Natural killer cell (primary cell): ENCODE measurements at regions not wholly inside any gene's neighbourhood (a gene's known extent, or its start where the extent isn't known, plus 50 kb on each side); places are given as distances from the start of the nearest gene placed in this dataset.
A peak's percentile ranks its signal among the peaks of the same experiment; 100 is the strongest.
"Not testable (repeated sequence)": the region's sequence is repeated elsewhere in the genome, so short reads cannot be mapped to it uniquely, and the experiment has no call there.

Experiments used
- ATAC-seq, 3 donors: fragments of 150-1000 bp in 2 of 3; fragments of 200-7000 bp in 1 of 3; cut with Tn5 transposase; 1 replicate in 1 of 3; 2 replicates in 2 of 3; pipeline ENCODE4 v1.10.0; 2021; ENCODE audit warnings: mild to moderate bottlenecking in 2 of 3, moderate library complexity in 2 of 3
- DNase-seq, 2 donors: peaks; one replicate each; pipeline versions ENCODE4 v3.0.0 to v3.0.0-alpha.2; 2013 to 2021; ENCODE audit warnings: mixed read lengths in 1 of 2
- H3K27ac ChIP-seq: one replicate; pipeline ENCODE4 v1.5.1; 2013; ENCODE audit warnings: mild to moderate bottlenecking, low read length
- H3K27me3 ChIP-seq: one replicate; pipeline ENCODE4 v1.6.1; 2013; ENCODE audit warnings: low read length; ENCODE audit not compliant: control insufficient read depth, insufficient read depth
- H3K36me3 ChIP-seq: one replicate; pipeline ENCODE4 v1.6.1; 2013; ENCODE audit warnings: low read length; ENCODE audit not compliant: control insufficient read depth, insufficient read depth
- H3K4me1 ChIP-seq: one replicate; pipeline ENCODE4 v1.6.1; 2013; ENCODE audit warnings: low read length; ENCODE audit not compliant: control insufficient read depth, insufficient read depth
- H3K4me3 ChIP-seq: one replicate; pipeline ENCODE4 v1.5.1; 2013; ENCODE audit warnings: low read length
- H3K9me3 ChIP-seq: one replicate; pipeline ENCODE4 v1.6.1; 2013; ENCODE audit warnings: low read length; ENCODE audit not compliant: control insufficient read depth, insufficient read depth
- H3K27ac Mint-ChIP-seq, 2 donors: one replicate each; pipeline ENCODE4 v1.8.0; 2022; ENCODE audit warnings: mild to moderate bottlenecking in 2 of 2, mixed read lengths in 2 of 2, moderate library complexity in 1 of 2
- H3K27me3 Mint-ChIP-seq, 2 donors: one replicate each; pipeline ENCODE4 v1.8.0; 2022; ENCODE audit warnings: low read depth in 2 of 2, mixed read lengths in 2 of 2
- H3K36me3 Mint-ChIP-seq: one replicate; pipeline ENCODE4 v1.8.0; 2022; ENCODE audit warnings: mixed read lengths
- H3K4me1 Mint-ChIP-seq, 2 donors: one replicate each; pipeline ENCODE4 v1.8.0; 2022; ENCODE audit warnings: mixed read lengths in 2 of 2
- H3K4me3 Mint-ChIP-seq: one replicate; pipeline ENCODE4 v1.8.0; 2022; ENCODE audit warnings: mild to moderate bottlenecking, moderate library complexity, mixed read lengths
- H3K9me3 Mint-ChIP-seq, 2 donors: one replicate each; pipeline ENCODE4 v1.8.0; 2022; ENCODE audit warnings: mixed read lengths in 2 of 2
- CTCF ChIP-seq: fragments of 200-600 bp; IDR thresholded peaks from one replicate; pipeline ENCODE4 v1.8.0; 2022; ENCODE audit warnings: antibody characterized with exemption
- WGBS: methylation state at CpG from one replicate; pipeline ENCODE4 v1.1.7; 2013; ENCODE audit warnings: missing lambda C conversion rate; ENCODE audit not compliant: insufficient coverage; 5-methylcytosine and 5-hydroxymethylcytosine counted together
- intact Hi-C: fragments of 100-400 bp; cut with micrococcal nuclease; formaldehyde crosslinking; loops from one replicate; pipeline ENCODE4 v1.14.2; 2022

GRCh38 chr13:104937881-104938280 is 1597.6 kb downstream of the EFNB2 start:
- Histone ChIP-seq H3K27ac (no peak overlapping the region), H3K27me3 (no peaks in the 10 kb centered on the region), H3K4me3 (no peak overlapping the region), H3K9me3 (no peaks in the 10 kb centered on the region), H3K4me1 (no peaks in the 10 kb centered on the region), H3K36me3 (no peaks in the 10 kb centered on the region)
- DNase-seq: no peak
- TF ChIP-seq CTCF: no peak
- 86% methylated on average over 7 of the region's 7 CpGs for WGBS
- H3K4me3 Mint-ChIP-seq: no peak overlapping the region
- intact Hi-C loops: no loop called here
- H3K36me3 Mint-ChIP-seq: no peaks in the 10 kb centered on the region
- H3K27me3 Mint-ChIP-seq: no peaks in the 10 kb centered on the region
- H3K9me3 Mint-ChIP-seq: peaks cover 0 to 2% of the 10 kb centered on the region in 2 donors
- no peak for ATAC-seq
- no peak overlapping the region for H3K27ac Mint-ChIP-seq
- no peaks in the 10 kb centered on the region for H3K4me1 Mint-ChIP-seq

GRCh38 chr13:104936304-104936703 is 1599.2 kb downstream of the EFNB2 start:
- no peaks in the 10 kb centered on the region for H3K36me3 ChIP-seq
- H3K9me3 ChIP-seq: no peaks in the 10 kb centered on the region
- no peaks in the 10 kb centered on the region for H3K27me3 ChIP-seq
- Mint-ChIP-seq H3K9me3 (peaks cover 0 to 2% of the 10 kb centered on the region in 2 donors), H3K4me3 (no peak overlapping the region), H3K27me3 (no peaks in the 10 kb centered on the region), H3K27ac (no peak overlapping the region), H3K4me1 (no peaks in the 10 kb centered on the region), H3K36me3 (no peaks in the 10 kb centered on the region)
- no peak for TF ChIP-seq CTCF
- no peak for DNase-seq
- ATAC-seq: no peak
- WGBS: no CpG with 5 or more reads among the region's 2 CpGs
- intact Hi-C loops: no loop called here
- no peaks in the 10 kb centered on the region for H3K4me1 ChIP-seq
- H3K27ac ChIP-seq: no peak overlapping the region
- H3K4me3 ChIP-seq: no peak overlapping the region

DNA sequence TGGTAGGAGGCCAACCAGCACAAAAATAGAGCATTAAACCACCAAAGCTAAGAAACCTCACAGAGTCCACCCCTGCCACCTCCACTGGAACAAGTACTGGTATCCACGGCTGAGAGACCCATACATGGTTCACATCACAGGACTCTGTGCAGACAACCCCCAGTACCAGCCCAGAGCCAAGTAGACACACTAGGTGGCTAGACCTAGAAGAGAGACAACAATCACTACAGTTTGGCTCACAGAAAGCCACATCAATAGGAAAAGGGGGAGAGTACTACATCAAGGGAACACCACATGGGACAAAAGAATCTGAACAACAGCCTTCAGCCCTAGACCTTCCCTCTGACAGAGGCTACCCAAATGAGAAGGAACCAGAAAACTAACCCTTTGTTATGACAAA is 1614.9 kb downstream of the EFNB2 start:
- not testable (repeated sequence) for H3K36me3 Mint-ChIP-seq

DNA sequence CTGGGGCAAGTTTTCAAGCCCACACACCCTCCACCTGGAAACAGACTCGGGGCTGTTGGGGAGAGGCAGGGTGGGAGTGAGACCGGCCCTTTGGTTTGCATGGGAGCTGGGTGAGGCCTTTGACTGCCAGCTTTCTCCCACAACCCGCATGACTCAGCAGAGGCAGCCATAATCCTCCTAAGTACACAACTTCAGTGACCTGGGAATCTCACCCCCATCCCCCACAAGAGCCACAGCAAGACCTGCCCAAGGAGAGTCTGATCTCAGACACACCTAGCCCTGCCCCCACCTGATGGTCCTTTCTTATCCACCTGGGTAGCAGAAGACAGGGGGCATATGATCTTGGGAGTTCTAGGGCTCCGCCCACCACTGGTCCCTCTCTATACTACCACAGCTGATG is 1615.4 kb downstream of the EFNB2 start:
- intact Hi-C loops: no loop called here
- no peak for TF ChIP-seq CTCF
- Mint-ChIP-seq H3K9me3 (peaks cover 4 to 5% of the 10 kb centered on the region in 2 donors), H3K27ac (no peak overlapping the region), H3K36me3 (peaks cover 7% of the 10 kb centered on the region), H3K4me1 (no peaks in the 10 kb centered on the region), H3K27me3 (no peaks in the 10 kb centered on the region), H3K4me3 (no peak overlapping the region)
- Histone ChIP-seq H3K27ac (no peak overlapping the region), H3K9me3 (no peaks in the 10 kb centered on the region), H3K4me3 (no peak overlapping the region), H3K27me3 (no peaks in the 10 kb centered on the region), H3K36me3 (no peaks in the 10 kb centered on the region), H3K4me1 (no peaks in the 10 kb centered on the region)
- 100% methylated on average over 1 of the region's 4 CpGs for WGBS
- DNase-seq (no peak), ATAC-seq (no peak)

More for the DNA sequence above, 1614.9 kb downstream of the EFNB2 start:
- H3K27ac ChIP-seq, H3K9me3 ChIP-seq, H3K9me3 Mint-ChIP-seq, H3K27me3 ChIP-seq, intact Hi-C loops, H3K4me3 Mint-ChIP-seq, H3K36me3 ChIP-seq, H3K27me3 Mint-ChIP-seq, H3K27ac Mint-ChIP-seq, H3K4me3 ChIP-seq, ATAC-seq, H3K4me1 Mint-ChIP-seq, H3K4me1 ChIP-seq: not testable (repeated sequence)
- WGBS: 40% methylated on average over 1 of the region's 1 CpG
- peak in 1 of 2 donors; percentile 6 for DNase-seq
